Ureter (tissue), 1 donor: ENCODE measurements at regions not wholly inside any gene's neighbourhood (a gene's known extent, or its start where the extent isn't known, plus 50 kb on each side); places are given as distances from the start of the nearest gene placed in this dataset.

ENCODE experiments used
- DNase-seq: peaks from one replicate; pipeline ENCODE4 v3.0.0-alpha.2; 2020; ENCODE audit warnings: low spot score
- donor health status: DM: yes; HTN: yes; CAD: no.

DNA sequence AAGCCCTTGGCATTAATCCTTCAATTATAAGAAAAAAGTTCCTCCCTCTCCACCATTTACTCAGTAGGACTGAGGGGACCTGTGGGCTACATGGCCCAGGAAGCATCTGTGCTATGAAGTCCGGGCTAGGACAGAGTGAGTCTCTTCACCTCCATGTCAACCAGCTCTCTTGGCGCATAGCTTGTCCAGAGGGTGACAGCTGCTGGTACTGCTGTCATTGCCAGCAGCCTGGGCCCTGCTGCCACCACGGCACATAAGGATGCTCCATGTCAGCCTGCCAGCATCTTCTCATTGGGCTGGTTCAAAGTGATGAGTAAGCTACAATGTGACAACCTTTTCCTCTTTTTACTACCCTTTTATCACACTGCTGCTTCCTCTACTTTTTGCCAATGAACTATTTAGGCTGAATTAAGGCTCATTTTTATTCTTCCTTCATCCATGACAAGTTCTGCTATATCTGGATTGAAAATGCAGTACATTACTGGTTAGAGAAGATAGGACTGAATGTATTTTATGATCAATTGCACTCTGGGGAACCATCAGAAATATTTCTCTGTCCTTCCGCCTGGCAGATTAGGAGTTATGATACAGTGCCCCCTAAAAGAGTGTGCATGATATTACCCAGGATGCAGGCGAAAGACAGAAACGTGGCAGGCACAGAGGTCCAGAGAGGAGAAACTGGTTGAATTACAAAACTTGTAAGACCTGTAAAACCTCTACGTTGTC is 258.9 kb upstream of the TNP1 start:
- DNase-seq: no peak

DNA sequence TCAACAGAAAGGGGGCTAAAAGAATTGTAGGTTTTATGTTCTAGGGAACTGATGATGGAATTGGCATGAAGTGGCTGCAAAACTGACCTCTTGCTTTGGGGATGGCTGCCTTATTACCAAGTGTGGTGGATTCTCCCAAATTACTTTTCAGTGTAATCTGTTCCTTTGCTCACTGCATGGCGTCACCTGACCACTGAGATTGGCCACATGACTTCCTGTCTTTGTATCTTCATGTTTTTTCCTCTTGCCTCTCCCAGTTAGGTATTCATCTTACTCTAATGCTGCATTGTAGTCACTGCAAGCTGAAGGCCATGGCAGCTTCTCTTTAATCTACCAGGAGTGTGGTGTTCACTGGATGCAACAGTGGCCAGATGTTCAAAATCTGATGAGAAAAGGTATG is 257.7 kb upstream of the TNP1 start:
- DNase-seq: no peak

DNA sequence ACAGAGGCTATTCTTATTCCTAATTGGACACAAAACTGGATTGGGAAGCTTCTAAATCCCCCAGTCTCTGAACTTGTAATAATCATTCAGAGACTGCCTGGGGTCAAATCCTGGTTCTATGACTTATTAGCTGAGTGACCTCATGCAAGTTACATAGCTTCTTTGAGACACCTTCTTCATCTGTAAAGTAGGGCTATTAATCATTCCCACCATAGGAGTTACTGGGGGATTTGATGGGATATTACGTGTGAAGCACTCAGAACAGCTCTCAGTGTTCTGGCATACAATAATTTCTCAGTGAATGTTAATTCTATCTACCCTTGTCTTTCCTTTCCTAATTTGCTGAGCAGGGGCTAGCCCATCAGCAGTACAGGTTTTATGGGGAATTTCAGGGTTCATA is 256.7 kb upstream of the TNP1 start:
- DNase-seq: no peak

DNA sequence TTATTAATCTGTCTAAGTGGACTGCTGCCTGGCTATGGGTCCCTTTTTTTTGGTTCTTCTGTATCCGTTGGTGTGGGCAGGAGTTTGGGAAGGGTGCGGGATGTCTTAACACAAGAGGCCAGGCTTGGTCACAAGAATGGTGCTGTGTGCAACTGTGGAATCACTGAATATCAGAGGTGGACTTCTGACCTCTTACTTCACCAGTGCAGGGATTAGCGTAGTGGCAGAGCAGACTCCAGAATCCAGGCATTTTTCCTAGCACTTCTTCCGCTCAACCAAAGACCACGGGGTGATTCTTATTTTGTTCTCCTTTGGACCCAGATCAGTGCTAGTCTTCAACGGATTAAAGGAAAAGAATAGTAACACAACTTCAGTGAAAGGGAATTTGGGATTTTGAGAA is 254.3 kb upstream of the TNP1 start:
- DNase-seq: no peak

DNA sequence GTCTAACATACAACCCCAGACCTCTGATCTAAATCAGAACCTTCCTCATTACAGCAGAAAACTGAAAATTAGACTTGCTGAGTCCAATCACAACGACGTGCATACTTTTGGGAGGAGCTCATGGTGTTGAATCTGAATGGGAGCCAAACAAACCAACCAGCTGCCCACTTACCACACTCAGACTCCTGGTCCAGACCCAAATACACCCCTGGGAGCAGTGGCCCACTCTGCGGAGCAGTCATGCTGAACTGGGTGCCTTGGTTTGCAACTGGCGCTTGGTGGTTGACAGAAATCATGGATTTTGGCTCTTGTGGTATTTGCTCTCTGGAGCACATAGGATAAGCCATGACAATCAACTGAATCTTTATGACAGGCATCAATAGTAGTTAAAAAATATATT is 253.6 kb upstream of the TNP1 start:
- no peak for DNase-seq

DNA sequence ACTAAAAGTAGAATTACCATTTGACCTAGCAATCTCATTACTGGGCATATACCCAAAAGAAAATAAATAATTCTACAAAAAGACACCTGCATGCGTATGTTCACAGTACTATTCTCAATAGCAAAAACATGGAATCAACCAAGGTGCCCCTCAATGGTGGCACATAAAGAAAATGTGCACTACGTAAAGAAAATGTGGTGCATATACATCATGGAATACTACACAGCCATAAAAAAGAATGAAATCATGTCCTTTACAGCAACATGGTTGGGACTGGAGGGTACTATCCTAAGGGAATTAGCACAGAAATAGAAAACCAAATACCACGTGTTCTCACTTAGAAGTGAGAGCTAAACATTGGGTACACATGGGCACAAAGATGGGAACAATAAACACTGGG is 250.7 kb upstream of the TNP1 start:
- DNase-seq: no peak

DNA sequence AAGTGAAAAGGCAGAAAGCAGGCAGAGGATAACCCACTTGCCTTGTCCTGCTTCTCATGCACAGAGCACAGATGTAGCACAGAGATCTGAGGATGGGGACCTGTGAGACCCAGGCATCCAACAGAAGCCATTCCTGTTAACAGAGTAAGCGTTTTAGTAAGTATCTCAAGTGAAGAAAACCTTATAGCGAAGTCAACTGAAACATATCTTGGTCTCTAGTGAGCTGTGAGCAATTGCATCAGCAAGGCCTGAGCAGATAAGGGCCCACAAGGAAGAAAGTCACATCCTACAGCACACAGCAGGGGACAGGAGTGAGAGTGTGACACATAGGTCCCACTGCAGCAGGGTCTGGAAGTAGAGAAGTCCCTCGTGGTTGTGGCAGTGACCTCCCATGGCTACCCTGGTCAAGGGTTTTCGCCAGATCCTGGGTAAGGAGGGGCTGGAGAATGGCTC is 248.7 kb upstream of the TNP1 start:
- DNase-seq: no peak

DNA sequence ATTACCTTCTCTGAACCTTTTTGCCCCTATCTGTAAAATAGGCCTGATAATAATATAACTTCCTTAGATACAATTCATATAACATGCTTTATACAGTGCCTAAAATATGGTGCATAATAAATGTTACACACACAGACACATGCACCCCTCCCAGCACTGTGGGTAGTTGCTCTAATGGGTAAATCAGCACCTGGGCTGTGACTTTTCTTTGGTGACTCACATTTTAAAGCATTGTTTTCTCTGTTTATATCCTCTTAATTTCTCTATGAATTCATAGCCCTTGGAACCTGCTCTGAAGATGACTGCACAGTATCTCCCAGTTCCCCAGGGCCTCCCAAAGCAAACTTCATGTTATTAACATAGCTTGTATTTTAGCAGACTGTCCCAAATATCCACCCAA is 248.2 kb upstream of the TNP1 start:
- DNase-seq: no peak

DNA sequence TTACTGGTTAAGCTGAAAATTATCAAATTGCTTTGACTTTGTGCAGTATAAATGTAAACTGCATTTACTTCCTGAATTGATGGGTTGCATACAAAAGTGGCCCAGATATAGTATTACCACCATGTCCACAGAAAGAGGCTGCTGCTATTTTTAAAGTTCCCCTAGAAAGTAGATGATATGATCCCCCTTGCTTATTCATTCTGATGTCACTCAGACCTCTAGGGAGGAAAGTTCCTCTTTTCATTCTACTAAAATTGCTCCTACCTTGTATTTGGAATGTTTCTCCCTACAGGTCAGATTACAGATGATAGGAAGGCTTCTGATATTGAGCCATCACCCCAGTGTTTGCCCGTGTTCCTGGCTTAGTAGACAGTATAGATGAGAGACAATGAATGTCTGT is 247.6 kb upstream of the TNP1 start:
- no peak for DNase-seq

DNA sequence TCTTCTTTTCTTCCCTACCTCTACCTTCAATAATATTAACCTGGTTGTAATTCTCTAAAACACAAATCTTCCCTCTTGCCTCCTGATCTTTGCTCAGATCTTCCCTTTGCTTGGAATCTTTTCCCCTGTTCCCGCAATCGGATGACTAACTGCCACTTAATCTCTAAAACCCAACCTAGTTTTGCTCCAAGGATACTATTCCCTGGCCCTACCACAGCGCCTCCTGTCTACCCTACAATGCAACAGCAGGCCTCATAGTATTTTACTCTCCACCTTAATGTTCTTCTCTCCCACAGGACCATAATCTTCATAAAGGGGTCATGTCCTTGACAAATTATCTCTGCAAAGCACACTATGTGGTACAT is 246.8 kb upstream of the TNP1 start:
- DNase-seq: no peak

DNA sequence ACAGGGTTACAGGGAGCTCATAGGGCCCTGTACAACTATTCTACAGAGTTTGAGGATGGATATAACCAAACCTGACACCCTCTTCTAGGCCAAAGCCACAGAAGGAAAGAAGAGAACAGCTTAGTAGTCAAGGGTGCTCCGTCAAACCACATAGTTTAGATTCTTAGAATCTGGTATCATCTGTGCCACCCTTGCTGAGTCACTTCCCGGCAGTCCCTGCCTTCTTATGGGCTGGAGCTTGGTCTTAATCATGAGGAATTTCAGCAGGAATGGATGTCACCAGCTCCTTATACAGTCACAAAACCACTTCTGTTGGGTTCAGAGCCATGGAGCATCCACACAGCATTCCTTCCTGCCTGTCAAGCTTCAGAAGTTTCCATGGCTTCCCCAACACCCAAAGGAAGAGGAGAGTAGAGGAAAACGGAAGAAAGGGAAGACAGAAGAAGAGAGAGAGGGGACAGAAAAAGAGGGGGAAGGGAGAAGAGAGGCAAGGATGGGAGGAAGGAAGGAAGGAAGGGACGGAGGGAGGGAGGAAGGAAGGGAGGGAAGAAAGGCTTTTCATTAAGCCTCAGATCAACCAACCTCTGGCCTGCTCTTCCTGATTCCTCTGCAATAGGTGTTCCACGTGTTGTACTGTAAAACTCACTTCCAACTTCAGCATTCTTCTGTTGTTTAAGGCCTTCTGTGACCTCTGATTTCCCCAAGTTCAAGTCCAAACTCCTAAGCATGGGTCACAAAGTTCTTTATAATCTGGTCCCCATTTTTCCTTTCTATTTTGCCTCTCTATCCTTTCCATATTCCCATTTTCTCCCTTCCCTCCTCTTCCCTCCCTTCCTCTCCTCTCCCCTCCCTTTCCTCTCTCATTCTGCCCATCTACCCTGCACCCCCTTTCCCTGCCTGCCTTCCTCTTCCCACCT is 246.1 kb upstream of the TNP1 start:
- DNase-seq: no peak

DNA sequence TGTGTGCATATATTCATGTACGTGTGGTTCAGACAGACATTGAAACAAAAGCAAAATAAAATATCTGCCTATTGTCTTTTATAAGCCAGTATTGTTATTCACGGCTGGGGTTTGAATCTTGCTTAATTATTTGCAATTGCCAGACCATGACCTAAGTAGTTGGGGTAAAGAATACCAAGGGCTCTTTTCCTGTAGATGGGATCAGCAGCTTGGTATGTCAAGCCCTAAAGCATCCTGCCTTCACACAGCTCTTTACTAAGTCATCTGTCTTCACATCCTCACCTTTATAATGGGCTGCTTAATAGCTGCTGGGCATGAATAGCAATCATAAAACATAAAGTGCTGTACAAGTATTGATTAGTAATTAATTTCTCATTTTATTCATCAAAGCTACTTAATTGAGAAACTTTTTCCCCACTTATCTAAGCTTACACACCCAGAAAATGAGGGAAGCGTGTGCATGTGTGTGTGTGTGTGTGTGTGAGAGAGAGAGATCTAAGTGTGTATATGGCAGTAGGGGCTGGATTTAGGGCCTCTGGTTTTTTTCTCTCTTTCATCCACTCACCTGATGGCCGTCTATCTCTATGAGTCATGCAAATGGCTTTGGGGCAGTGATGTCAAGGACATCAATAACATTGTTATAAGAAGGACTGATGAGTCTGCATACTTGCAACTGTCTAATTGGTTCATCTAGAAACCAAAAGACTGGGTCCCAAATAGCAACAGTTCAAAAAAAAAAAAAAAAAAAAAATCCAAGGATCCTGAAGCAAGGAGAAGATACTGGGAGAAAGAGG is 244.1 kb upstream of the TNP1 start:
- DNase-seq: no peak

DNA sequence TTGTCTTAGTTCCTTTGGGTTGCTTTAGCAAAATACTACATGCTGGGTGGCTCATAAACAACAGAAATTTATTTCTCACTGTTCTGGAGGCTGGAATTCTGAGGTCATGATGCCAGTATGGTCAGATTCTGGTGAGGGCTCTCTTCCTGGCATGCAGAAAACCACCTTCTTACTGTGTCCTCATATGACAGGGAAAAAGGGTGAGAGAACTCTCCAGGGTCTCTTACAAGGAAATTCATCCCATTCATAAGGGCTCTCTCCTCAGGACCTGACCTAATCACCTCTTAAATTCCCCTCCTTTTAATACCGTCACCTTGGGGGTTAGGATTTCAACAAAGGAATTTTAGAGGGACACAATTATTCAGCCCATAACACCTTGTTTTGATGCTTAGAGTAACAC is 243.1 kb upstream of the TNP1 start:
- DNase-seq: no peak

DNA sequence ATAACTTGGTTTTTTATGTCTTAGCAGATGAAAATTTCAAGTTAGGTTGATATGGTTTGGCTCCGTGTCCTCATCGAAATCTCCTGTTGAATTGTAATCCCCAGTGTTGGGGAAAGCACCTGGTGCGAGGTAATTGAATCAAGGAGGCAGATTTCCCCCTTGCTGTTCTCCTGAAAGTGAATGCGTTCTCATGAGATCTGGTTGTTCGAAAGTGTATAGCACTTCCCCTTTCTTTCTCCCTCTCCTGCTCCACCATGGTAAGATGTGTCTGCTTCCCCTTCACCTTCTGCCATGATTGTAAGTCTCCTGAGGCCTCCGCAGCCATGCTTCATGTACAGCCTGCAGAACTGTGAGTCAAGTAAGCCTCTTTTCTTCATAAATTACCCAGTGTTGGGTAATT is 242.1 kb upstream of the TNP1 start:
- DNase-seq: no peak

DNA sequence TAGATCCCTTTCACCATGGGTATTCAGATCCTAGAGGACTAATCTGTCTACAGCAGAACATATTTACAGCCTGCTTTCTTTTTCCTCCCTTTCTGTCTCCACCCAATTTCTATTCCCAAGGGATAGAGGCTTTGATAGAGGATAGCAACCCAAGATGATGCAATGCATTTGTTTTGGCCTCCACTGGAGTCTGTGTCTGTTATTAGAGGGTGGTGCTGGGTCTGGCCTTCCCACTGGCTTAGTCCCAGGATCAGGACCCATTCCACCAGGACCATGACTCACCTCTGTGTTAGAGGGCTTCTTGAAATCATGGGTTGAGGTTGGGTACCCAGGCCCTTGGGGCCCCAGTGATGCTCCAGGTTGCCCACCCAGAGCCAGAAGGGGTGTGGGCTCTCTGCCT is 239.7 kb upstream of the TNP1 start:
- DNase-seq: no peak

DNA sequence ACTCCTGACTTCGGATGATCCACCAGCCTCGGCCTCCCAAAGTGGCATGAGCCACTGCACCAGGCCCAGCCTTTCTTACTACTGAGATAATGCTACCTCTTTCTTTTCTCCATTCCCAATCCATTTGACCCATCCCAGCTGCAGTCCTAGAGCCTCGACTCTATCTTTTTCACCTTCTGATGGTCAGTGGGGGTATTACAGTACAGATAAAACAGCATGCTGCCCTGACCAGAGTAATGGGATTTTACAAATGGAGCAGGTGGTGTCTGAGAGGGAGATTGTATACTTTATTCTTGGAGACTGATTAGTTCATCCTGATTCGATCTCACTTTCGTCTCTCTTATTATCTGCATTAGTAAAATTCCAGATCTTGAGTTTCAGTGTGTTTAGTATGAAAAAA is 238.6 kb upstream of the TNP1 start:
- DNase-seq: no peak

DNA sequence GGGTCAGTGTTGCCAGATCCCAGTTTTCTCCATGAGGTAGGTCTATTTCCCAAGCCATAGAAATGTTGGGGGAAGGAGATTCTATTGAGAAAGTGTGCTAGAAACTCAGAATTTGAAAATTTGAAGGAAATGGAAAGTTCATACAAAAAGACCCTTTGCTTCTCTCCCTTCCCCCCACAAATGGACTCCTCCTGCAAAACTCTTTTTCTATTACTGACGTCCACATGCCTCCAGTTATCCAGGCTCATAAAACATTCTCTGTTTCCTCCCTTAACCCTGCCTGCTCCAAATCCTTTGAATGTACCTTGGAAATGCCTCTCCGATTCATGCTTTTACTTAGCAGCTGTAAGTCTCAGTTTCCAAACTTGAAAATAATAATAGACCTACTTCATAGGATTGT is 237.5 kb upstream of the TNP1 start:
- no peak for DNase-seq

DNA sequence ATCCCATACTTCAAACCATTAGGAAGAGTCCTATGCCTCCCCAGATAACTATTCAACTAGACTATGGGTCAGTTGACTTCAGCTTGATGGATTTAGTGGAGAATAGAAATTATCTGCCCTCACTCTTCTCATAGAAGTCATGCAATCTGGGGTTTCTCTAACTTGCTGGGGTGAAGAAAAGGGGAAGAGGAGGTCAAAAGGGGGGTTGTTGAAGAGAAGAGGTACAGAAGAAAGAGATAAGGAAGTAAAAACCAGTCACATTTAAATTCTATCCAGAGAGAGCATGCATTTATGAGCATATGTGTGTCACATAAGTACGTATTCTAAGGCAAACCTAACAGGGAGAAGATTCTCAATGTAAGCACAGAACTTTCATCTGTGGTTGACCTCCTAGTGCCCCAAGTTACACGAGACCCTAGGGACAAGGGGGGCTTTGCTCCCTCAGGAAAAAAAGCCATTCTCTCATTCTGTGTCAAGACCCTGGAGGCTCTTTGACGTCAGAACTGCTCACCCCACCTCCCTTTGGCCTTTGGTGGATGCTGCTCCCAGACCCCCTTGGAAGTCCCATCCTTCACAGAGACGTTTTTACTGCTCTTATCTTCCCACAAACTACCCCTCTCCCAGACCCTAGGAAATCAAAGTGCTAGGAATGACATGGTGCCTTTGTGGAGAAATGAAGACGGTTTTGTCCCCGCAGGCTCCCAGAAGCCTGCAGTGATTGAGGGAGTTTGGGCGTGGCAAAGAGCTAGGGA is 236.8 kb upstream of the TNP1 start:
- DNase-seq: no peak

DNA sequence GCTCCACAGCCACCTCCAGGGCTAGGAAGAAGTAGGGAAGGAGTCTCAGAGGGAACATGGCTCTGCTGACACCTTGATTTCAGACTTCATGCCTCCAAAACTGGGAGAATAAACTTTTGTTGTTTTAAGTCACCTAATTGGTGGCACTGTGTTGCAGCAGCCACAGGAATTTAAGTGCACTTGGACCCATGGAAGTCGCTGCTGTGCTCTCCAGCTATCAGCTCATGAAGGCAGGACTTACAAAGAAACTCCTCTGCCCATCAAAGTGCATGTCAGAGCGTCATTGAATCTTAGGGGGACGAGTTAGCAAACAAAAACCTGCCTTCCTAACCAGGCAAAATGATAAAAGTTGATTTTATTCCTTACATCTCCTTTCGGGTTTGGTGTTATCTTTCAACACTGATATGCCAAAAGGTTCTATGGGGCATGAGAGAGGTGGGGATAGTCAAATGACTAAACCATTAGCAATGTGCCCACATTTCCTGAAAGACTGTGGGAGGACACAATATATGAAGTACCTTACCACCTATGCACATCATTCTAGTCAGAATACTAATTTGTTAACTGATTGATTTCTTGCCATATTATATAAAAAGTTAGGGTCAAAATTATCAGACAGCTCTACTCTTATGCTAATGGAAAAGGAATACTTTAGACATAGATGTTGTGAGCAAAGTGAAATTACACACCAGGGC is 235.8 kb upstream of the TNP1 start:
- no peak for DNase-seq

DNA sequence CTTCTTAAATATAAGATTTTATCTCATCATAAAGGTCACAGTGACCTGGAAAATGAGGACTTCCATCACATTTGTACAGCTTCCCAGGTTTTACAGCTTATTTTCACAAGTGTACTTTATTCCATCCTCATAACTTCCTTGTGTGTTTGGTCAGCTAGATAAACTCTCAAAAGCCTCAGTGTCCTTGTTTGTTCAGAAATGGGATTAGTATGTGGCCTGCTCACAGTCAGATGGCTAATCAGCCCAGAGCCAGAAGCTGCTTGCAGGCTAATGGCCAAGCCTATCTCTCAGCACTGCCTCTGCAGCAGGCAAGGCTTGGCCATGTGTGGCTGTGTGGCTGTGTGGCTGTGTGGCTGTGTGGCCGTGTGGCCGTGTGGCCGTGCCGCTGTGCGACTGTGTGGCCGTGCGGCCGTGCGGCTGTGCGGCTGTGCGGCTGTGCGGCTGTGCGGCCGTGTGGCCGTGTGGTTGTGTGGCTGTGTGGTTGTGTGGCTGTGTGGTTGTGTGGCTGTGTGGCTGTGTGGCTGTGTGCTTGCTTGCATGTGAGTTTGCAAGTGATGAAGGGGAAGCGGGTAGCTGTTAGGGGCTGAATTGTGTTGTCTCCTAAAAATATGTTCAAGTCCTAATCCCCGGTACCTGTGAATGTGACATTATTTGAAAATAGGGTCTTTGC is 233.0 kb upstream of the TNP1 start:
- no peak for DNase-seq

DNA sequence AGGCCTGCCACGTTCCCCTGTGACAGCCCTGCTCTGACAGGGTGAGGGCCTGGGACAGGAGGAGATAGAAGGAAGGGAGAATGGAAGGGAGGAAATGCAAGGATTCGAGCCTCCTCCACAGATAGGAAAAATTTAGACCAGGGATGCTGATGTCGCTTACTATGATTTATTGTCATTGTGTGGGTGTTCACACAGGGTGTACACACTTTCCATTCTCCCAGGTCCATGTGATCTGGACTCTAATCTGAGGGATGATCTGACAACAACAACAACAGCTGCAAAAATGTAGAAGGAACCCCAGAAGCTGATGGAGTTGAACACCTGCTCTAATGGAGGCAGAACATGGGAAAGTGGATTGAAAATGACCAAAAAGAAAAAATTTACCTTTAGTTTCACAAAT is 231.7 kb upstream of the TNP1 start:
- no peak for DNase-seq
